SK-N-SH treated with all-trans-retinoic acid at 6 μM for 48 hours (cell line): ENCODE measurements at regions not wholly inside any gene's neighbourhood (a gene's known extent, or its start where the extent isn't known, plus 50 kb on each side); places are given as distances from the start of the nearest gene placed in this dataset.

Source experiments
- ARNTL ChIP-seq: fragments of 450-650 bp; formaldehyde crosslinking; IDR thresholded peaks from 2 replicates; pipeline ENCODE4 v1.5.0; 2020; ENCODE audit warnings: low read depth, mild to moderate bottlenecking, moderate library complexity, borderline replicate concordance
- ZNF8 ChIP-seq: fragments of 450-650 bp; formaldehyde crosslinking; IDR thresholded peaks from 2 replicates; pipeline ENCODE4 v1.5.0; 2020; ENCODE audit warnings: mild to moderate bottlenecking, moderate library complexity

DNA sequence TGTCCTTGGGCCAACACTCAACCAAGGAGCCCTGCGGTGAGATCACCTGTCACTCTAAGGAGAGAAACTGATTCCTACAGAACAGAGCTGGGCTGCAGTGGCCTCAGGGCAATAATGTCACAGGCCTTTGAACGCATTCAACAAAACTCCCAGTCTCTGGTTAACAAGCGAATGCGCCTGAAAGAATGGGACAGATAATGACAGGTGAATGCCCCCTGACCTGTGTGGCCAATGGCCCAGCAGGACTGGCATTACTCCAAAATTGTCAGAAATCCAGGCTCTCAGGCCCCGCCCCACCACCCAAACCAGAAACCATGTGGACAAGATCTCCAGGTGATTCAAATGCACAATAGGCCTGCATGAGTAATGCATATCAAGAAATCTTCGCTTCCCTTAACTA, 277.7 kb upstream of the KLF6 start:
- TF ChIP-seq ARNTL (CRISPR knock-in tag) (no peak), ZNF8 (CRISPR knock-in tag) (no peak)
